Glomerular endothelial cell (primary cell): ENCODE measurements at regions not wholly inside any gene's neighbourhood (a gene's known extent, or its start where the extent isn't known, plus 50 kb on each side); places are given as distances from the start of the nearest gene placed in this dataset.

Experiments
- DNase-seq: peaks from one replicate; pipeline ENCODE4 v3.0.0-alpha.2; 2011; ENCODE audit warnings: low read depth, low spot score; ENCODE audit errors: extremely low read depth

- DNase-seq = no peak
These were observed 133.7 kb upstream of the DCN start for GRCh38 chr12:91316161-91316906.

- no peak for DNase-seq
These were observed 128.5 kb upstream of the DCN start for GRCh38 chr12:91311081-91311480.

GRCh38 chr12:91309450-91309849 lies 126.8 kb upstream of the DCN start:
- no peak for DNase-seq

- no peak for DNase-seq
These were observed 125.5 kb upstream of the DCN start for GRCh38 chr12:91307957-91308670.

DNA sequence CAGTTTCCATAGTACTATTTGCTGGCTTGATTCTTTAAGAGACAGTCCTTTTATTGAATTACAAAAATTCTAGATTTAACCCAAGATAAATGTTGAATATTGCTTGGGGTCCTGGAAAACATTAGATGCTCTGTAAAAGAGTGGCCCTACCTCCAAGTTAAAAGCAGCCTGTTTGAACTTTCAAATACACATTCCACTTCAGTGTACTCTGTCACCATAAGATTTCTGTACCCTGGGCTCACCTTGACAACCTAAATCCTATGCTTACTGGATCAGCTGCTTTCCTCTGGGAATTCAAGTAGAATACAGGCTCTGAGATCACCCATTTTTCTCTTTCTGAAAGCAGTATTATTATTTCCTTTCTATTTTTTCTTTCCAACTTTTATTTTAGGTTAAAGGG lies 107.7 kb upstream of the DCN start:
- no peak for DNase-seq

GRCh38 chr12:91289906-91290305 lies 107.3 kb upstream of the DCN start:
- no peak for DNase-seq

DNA sequence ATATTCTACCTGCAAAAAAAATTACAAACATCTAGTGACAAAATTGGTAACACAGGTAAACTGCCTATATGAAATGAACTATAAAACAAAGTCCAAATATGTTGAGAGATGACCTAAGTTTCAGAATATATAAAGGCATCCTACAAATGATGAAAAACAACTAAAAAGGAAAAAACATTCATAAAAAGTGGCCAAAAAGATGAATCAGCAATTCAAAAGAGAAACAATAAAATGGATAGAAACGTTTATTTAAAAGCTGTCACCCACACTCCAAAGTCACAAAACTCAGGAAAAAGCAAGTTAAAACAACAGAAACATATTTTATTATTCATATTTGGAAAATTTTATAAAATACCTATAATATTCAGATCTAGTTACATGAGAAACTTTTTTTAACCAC lies 106.5 kb upstream of the DCN start:
- DNase-seq = no peak

DNA sequence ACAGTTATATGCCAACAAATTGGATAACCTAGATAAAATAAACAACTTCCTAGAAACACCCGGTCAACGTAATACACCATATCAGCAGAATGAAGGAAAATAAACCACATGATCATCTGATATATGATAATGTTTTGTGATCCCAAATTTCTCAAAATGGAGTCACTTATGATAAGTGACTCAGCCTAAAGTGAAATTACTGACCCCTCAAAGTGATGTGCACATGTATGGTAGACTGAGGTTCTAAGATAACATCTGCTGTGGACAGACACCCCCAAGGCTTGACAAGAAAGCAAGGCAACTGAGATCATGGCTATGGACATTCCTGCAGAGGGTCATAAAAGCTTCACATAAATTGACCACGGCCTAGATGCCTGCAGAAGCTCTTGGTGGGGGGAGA lies 105.1 kb upstream of the DCN start:
- no peak for DNase-seq

DNA sequence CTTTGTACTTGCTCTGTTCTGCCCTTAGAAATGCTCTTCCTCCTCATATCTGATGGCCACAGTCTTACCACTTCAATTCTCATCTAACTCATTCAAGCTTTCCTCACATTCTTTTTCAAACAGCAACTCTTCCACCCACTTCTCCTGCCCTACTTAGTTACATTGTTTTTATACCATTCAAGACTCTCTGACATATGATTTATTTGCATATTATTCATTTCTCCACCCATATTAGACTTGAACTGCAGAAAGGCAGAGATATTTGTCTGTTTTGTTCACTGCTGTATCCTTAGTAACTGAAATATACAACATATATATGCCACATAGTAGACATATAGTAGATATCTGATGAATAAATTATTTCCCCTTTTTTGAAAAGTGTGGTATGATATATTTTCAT lies 95.5 kb upstream of the DCN start:
- no peak for DNase-seq

DNA sequence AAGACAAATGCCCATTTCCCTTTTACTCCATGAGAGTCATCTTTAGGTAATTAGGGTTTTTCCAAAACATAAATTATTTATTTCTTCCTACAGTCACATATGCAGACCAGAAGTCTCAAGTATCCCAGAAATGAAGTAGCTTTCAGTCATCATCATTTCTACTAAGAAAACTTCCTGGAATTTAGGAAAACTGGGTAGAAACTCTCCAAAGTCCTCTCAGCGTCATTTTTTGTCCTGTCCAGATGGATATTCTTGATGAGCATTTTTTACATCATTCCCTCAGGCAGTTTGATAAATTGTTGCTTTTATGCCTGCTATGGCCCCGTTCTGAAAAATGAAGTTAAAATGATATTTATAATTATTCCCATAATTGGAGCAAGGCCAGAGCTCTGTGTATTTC lies 93.9 kb upstream of the DCN start:
- DNase-seq = no peak

DNA sequence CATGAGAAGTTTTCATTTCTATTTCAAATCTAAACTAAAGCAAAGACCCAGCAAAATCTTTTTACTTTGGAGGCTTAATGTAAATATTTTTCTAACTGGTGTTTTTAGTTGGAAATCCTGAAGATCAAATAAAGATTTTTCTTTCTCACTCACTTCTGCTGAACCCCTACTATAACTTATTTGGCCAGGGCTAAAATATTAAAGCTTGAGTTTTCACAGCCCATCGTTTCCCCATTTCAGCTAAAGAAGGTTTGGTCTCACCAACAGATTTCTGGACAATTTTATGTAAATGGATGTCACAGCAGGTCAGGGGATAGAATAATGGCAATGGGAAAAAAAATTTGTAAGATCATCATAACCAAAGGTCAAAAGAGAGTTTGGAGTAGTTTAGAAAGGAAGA lies 92.7 kb upstream of the DCN start:
- DNase-seq = no peak

GRCh38 chr12:91274916-91275315 lies 92.3 kb upstream of the DCN start:
- no peak for DNase-seq

DNA sequence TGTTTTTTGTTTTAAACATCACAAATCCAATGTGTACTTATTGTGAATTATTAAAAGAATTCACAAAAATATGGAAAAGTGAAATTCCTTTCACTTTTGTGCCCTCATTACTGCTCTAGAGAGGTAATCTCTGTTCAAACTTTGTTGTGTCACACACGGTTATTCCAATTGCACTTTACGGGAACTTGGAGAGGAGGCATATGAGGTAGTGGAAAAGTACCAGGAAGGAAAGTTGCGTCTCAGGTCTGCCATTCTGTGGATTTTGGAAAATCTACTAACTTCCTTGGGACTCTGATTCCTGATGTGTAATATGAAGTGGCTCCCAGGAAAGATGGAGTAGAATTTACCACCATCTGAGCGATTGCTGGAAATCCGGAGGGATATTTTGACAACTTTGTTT lies 90.9 kb upstream of the DCN start:
- no peak for DNase-seq

- no peak for DNase-seq
These were observed 89.9 kb upstream of the DCN start for GRCh38 chr12:91272461-91273063.

DNA sequence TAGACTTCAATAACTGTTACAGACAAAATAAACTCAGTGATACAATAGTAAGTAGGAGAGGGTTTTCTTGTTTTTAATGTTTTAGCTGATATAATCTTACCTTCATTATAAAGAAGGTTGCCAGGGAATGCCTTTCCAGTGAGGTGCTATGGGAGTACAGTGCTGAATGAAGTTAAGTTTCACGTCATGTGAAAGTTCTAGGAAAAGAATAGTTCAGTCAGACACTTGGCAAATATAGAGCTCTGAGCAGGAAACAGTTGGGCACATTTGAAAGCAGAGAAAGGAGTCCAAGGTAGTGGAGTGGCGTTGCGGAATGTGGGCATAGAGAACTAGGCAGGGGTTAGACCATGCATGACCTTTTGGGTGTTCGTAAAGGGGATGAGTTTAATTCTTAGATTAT lies 88.6 kb upstream of the DCN start:
- no peak for DNase-seq

DNA sequence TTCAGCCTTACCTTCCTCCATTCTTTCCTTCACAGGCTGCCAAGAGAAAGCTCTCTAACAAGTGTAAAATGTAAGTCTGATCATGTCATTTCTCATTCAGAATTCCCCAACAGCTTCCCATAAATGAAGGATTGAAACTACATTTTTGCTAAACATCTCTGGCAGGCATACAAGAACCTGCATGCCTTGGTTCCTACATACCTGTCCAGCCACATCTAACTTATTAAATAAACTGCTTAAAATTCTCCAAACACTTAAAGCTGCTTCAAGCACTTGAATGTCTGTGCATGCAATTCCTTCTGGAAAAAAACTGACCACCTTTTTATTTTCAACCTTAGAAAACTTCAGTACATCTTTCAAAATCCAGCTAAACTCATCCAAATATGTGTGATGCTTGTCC lies 84.4 kb upstream of the DCN start:
- DNase-seq = no peak

DNA sequence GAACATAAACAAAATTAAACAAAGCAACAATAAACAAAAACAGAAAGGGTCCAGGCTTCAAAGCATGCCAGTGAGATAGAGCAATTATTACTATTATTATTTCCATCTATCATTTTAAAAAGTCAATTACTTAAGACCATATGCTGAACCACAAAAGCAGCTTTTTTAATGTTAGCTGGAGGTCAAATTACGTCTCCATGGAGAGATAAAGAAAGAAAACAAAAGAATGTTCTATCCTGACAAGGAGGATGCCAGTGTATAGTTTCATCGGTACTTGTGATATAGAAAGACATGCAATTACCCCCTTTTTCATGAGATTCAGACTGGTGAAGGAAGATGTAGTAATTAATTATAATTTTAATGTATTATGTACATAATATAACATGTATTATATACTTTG lies 81.6 kb upstream of the DCN start:
- DNase-seq = no peak

GRCh38 chr12:91261820-91262676 lies 79.4 kb upstream of the DCN start:
- DNase-seq = no peak

DNA sequence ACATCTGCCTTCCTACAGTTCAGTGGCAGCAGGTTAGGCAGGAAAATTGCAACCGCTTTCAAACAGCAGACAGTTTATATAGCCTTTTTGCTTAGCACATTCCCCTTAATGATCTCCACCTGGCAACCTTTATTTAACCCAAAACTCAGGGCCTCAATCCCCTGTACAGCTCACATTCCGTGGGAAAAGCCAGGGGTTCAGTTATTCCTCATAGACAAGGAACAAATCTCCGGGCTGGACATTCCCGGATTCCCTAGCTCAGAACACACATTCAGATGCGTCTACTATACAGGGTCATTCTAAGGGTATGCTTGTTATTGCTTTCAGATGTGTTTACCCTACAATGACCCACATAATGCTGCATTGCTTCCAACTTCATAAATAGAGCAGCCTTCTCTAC lies 73.8 kb upstream of the DCN start:
- DNase-seq = no peak

GRCh38 chr12:91252341-91252740 lies 69.7 kb upstream of the DCN start:
- no peak for DNase-seq

GRCh38 chr12:91250273-91250665 lies 67.7 kb upstream of the DCN start:
- no peak for DNase-seq
